Colonic mucosa (tissue), 4 donors: ENCODE measurements at regions not wholly inside any gene's neighbourhood (a gene's known extent, or its start where the extent isn't known, plus 50 kb on each side); places are given as distances from the start of the nearest gene placed in this dataset.
A peak's percentile ranks its signal among the peaks of the same experiment; 100 is the strongest.

ENCODE experiments used
- DNase-seq: peaks from one replicate; pipeline ENCODE4 v3.0.0-alpha.2; 2020
- H3K27ac ChIP-seq: fragments of 200-600 bp; one replicate; pipeline ENCODE4 v1.8.0; 2021
- H3K27me3 ChIP-seq: fragments of 200-600 bp; one replicate; pipeline ENCODE4 v1.8.0; 2021
- H3K36me3 ChIP-seq: fragments of 200-600 bp; one replicate; pipeline ENCODE4 v1.8.0; 2021
- H3K4me1 ChIP-seq: fragments of 200-600 bp; one replicate; pipeline ENCODE4 v1.8.0; 2021; ENCODE audit warnings: mild to moderate bottlenecking
- H3K4me3 ChIP-seq: fragments of 200-600 bp; one replicate; pipeline ENCODE4 v1.8.0; 2021
- H3K9ac ChIP-seq, 2 donors: one replicate each; pipeline ENCODE4 v1.7.0; 2013; ENCODE audit warnings: control low read depth in 2 of 2, low read depth in 2 of 2, low read length in 2 of 2
- H3K9me3 ChIP-seq: fragments of 200-600 bp; one replicate; pipeline ENCODE4 v1.8.0; 2021
- CTCF ChIP-seq: fragments of 200-600 bp; IDR thresholded peaks from one replicate; pipeline ENCODE4 v1.8.0; 2022; ENCODE audit warnings: antibody characterized with exemption, mild to moderate bottlenecking
- intact Hi-C: fragments of 100-400 bp; cut with DNase I; formaldehyde crosslinking; loops from one replicate; pipeline ENCODE4 v1.14.1; 2022
- donor health status: healthy.
- donor health status: DM: no; HTN: no; CAD: no.
- donor health status: DM: no; HTN: no; CAD: no.

DNA sequence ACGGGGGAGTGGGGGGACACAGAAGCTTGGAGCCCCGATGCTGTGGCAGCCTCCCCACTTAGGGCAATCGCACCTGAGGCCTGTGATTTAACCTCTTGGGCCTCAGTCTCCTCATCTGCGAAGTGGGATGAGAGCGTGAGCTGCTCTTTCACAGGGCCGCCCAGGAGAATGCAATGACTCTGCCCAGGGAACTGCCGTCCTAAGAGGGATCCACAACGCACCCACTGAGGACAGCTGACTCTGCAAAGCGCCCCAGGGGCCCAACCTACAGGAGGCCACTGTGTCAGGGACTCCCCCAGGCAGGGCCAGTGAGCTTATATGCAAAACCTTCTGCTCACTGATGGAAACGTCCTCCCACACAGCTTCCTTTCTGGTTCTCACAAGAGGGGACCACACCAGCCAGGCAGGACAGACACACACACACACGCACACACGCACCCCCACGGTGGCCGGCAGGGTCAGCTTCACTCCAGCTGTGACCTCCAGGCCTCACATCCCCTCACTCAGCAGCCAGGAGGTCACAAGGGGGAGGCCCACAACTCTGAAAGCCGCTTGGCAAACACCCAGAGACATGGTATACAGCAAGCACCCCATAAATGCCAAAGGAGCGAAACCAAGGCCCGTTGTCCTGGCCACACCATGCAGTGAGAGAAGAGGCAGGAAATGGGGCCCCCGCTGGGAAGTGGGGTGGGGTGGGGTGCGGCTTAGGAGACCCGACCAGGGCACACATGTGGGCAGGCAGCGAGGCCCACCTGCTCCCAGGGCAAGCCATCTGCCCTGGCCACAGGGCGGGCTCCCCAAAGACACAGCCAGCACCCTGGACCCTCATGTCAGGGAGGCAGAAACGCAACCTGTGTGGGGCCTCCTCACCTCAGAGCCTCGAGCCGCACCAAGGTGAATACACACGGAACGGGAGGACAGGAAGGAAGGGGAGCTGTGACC lies 73.3 kb downstream of the NCOR2 start:
- intact Hi-C loops: no loop called here
- H3K27me3 ChIP-seq: no peaks in the 10 kb centered on the region
- no peaks in the 10 kb centered on the region for H3K9me3 ChIP-seq
- H3K4me1 ChIP-seq: peaks cover 7% of the 10 kb centered on the region
- no peak overlapping the region for H3K27ac ChIP-seq
- no peak overlapping the region for H3K4me3 ChIP-seq
- DNase-seq: no peak
- no peaks in the 10 kb centered on the region for H3K36me3 ChIP-seq
- H3K9ac ChIP-seq: no peak overlapping the region
- no peak for TF ChIP-seq CTCF

DNA sequence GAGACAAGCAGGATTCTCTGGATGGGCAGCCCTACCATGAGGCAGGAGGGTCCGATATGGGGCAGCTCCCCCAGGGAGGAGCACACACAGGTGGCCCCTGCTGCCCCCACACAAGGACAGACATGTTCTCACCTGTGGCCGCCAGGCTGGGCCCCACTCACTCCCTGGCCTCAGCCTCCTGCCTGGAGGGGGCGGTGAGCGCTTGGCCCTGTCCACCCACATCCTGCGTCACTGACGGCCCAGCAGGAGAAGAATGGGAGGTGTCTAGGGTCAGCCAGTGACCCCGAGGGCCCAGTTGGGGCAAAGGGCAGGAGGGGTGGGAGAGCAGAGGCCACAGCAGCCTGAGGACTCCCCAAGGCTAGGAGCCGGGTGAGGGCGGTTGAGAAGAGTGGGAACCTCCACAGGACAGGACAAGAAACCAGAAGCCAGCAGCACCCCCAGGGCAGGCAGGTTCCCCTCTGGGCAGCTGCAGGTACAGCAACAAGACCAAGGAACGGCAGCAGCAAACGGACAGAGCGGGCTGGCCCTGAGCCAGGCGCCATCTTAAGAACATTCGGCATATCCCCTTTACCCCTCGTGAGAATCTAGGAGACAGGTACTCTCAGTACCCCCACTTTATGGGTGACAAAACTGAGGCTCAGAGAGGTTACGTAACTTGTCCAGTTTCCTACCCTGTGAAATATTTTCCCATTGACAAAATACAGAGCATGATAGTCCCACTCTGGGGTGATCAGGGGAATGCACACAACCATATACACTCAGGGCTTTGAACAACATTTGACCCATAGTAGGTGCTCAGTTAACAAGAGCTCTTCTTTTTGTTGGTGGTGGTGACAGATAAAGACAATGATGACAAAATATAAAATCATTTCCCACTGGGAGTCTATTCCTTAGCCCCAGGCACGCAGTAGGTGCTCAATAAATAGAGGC lies 74.3 kb downstream of the NCOR2 start:
- no peaks in the 10 kb centered on the region for H3K9me3 ChIP-seq
- H3K27me3 ChIP-seq: no peaks in the 10 kb centered on the region
- intact Hi-C loops: no loop called here
- H3K4me3 ChIP-seq: no peak overlapping the region
- no peak overlapping the region for H3K27ac ChIP-seq
- DNase-seq: no peak
- H3K4me1 ChIP-seq: peaks cover 7% of the 10 kb centered on the region
- no peak for TF ChIP-seq CTCF
- H3K9ac ChIP-seq: peak overlapping the region in 1 of 2 donors; percentile 4
- H3K36me3 ChIP-seq: no peaks in the 10 kb centered on the region

GRCh38 chr12:124491856-124492420 lies 75.5 kb downstream of the NCOR2 start:
- no peak overlapping the region for H3K27ac ChIP-seq
- TF ChIP-seq CTCF: no peak
- H3K36me3 ChIP-seq: no peaks in the 10 kb centered on the region
- H3K4me1 ChIP-seq: no peaks in the 10 kb centered on the region
- intact Hi-C loops: no loop called here
- no peaks in the 10 kb centered on the region for H3K9me3 ChIP-seq
- H3K9ac ChIP-seq: no peak overlapping the region
- H3K4me3 ChIP-seq: no peak overlapping the region
- no peaks in the 10 kb centered on the region for H3K27me3 ChIP-seq
- no peak for DNase-seq

DNA sequence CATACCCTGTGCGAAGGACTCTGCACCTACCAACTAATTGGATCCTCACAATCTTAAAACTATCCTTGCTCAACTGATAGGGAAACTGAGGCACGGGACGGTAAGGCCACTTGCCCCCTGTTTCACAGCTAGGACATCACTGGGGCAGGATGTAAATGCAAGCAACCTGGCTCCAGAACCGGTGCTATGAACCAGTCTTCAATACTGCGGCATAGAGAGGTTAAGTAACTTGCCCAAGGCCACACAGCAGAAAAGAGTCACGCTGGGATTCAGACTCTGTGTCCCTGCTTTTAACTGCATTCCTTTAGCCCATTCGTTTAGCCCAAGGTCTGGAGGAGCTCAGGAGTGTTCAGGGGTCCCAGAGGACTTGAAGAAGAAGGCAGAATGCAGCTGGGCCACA lies 76.1 kb downstream of the NCOR2 start:
- DNase-seq: no peak
- Histone ChIP-seq H3K4me3 (no peak overlapping the region), H3K27ac (no peak overlapping the region), H3K4me1 (no peaks in the 10 kb centered on the region), H3K27me3 (no peaks in the 10 kb centered on the region), H3K36me3 (no peaks in the 10 kb centered on the region), H3K9me3 (no peaks in the 10 kb centered on the region), H3K9ac (peak overlapping the region in 1 of 2 donors; percentile 51)
- intact Hi-C loops: no loop called here
- TF ChIP-seq CTCF: no peak

GRCh38 chr12:124490584-124491305 lies 76.7 kb downstream of the NCOR2 start:
- no peaks in the 10 kb centered on the region for H3K4me1 ChIP-seq
- peak overlapping the region in 1 of 2 donors; percentile 51 for H3K9ac ChIP-seq
- H3K27me3 ChIP-seq: no peaks in the 10 kb centered on the region
- no peak overlapping the region for H3K27ac ChIP-seq
- intact Hi-C loops: no loop called here
- peak; percentile 69 for DNase-seq
- no peak for TF ChIP-seq CTCF
- H3K9me3 ChIP-seq: no peaks in the 10 kb centered on the region
- no peaks in the 10 kb centered on the region for H3K36me3 ChIP-seq
- no peak overlapping the region for H3K4me3 ChIP-seq
